Lung (tissue), 11 donors: ENCODE measurements at regions not wholly inside any gene's neighbourhood (a gene's known extent, or its start where the extent isn't known, plus 50 kb on each side); places are given as distances from the start of the nearest gene placed in this dataset.

ENCODE experiments used
- ATAC-seq: fragments of 200-7000 bp; cut with Tn5 transposase; one replicate; pipeline ENCODE4 v1.9.1; 2020; ENCODE audit warnings: moderate number of reproducible peaks; ENCODE audit not compliant: insufficient read depth, low FRiP score
- DNase-seq, 3 donors: peaks; one replicate each; pipeline ENCODE4 v3.0.0-alpha.2; 2013 to 2017
- H3K27ac ChIP-seq, 2 donors: one replicate each; pipeline ENCODE4 v1.5.1; 2013; ENCODE audit warnings: mild to moderate bottlenecking in 2 of 2, moderate library complexity in 2 of 2, control low read depth in 1 of 2, inconsistent platforms in 1 of 2, low read depth in 1 of 2, low read length in 1 of 2
- H3K27me3 ChIP-seq, 3 donors: one replicate each; pipeline ENCODE4 v1.5.1; 2013; ENCODE audit warnings: low read length in 2 of 3; ENCODE audit not compliant: control insufficient read depth in 3 of 3, insufficient read depth in 3 of 3
- H3K36me3 ChIP-seq, 4 donors: one replicate each; pipeline ENCODE4 v1.5.1; 2013; ENCODE audit warnings: low read length in 4 of 4, mild to moderate bottlenecking in 1 of 4, moderate library complexity in 1 of 4; ENCODE audit not compliant: control insufficient read depth in 4 of 4, insufficient read depth in 4 of 4
- H3K4me1 ChIP-seq, 5 donors: one replicate each; pipeline ENCODE4 v1.5.1; 2013; ENCODE audit warnings: low read length in 5 of 5, mild to moderate bottlenecking in 2 of 5, moderate library complexity in 1 of 5; ENCODE audit not compliant: control insufficient read depth in 5 of 5, insufficient read depth in 5 of 5
- H3K4me3 ChIP-seq: one replicate; pipeline ENCODE4 v1.5.1; 2013; ENCODE audit warnings: mild to moderate bottlenecking, control low read depth, moderate library complexity
- H3K9ac ChIP-seq, 2 donors: one replicate each; pipeline ENCODE4 v1.5.1; 2013; ENCODE audit warnings: low read length in 2 of 2, control low read depth in 1 of 2; ENCODE audit not compliant: insufficient read depth in 1 of 2
- H3K9me3 ChIP-seq, 4 donors: one replicate each; pipeline ENCODE4 v1.5.1; 2013; ENCODE audit warnings: low read length in 3 of 4, mild to moderate bottlenecking in 1 of 4, moderate library complexity in 1 of 4; ENCODE audit not compliant: control insufficient read depth in 4 of 4, insufficient read depth in 3 of 4
- CTCF ChIP-seq: IDR thresholded peaks from 2 replicates; pipeline ENCODE4 v1.5.1; 2012; ENCODE audit warnings: mild to moderate bottlenecking; ENCODE audit errors: control extremely low read depth, extremely low read depth
- WGBS, 2 donors: extraction: QIAGEN DNeasy Blood & Tissue Kit; methylation state at CpG; one replicate each; pipeline ENCODE4 v1.1.7; 2013; 5-methylcytosine and 5-hydroxymethylcytosine counted together
- donor health status: control.
- donor health status: control.
- donor health status: Bipolar disorder and iron deficiency.
- donor health status: healthy.
- donor health status: DM: yes; HTN: yes; CAD: no.

GRCh38 chr1:82894635-82895034 lies 1093.9 kb downstream of the ADGRL2 start:
- no peak overlapping the region for H3K9ac ChIP-seq
- no peak overlapping the region for H3K27ac ChIP-seq
- DNase-seq: no peak
- H3K4me3 ChIP-seq: no peak overlapping the region
- no peak for TF ChIP-seq CTCF
- H3K27me3 ChIP-seq: no peaks in the 10 kb centered on the region
- no peak for ATAC-seq
- WGBS, 2 donors: 78 to 92% methylated on average over 3 of the region's 3 CpGs
- no peaks in the 10 kb centered on the region for H3K36me3 ChIP-seq
- no peaks in the 10 kb centered on the region for H3K4me1 ChIP-seq
- H3K9me3 ChIP-seq: no peaks in the 10 kb centered on the region

- Histone ChIP-seq H3K4me3 (no peak overlapping the region), H3K4me1 (no peaks in the 10 kb centered on the region), H3K27me3 (no peaks in the 10 kb centered on the region), H3K36me3 (no peaks in the 10 kb centered on the region), H3K9ac (no peak overlapping the region), H3K27ac (no peak overlapping the region), H3K9me3 (no peaks in the 10 kb centered on the region)
- no peak for DNase-seq
- WGBS, 2 donors: 94 to 96% methylated on average over 5 of the region's 5 CpGs
- ATAC-seq: no peak
- TF ChIP-seq CTCF: no peak
Observed at GRCh38 chr1:82893712-82894470, 1093.2 kb downstream of the ADGRL2 start.

- no peaks in the 10 kb centered on the region for H3K27me3 ChIP-seq
- 79 to 82% methylated on average over 3 of the region's 3 CpGs for WGBS, 2 donors
Observed at GRCh38 chr1:82880506-82880905, 1079.8 kb downstream of the ADGRL2 start.

More at GRCh38 chr1:82880506-82880905, 1079.8 kb downstream of the ADGRL2 start:
- Histone ChIP-seq H3K9ac (no peak overlapping the region), H3K27ac (no peak overlapping the region), H3K36me3 (no peaks in the 10 kb centered on the region), H3K4me3 (no peak overlapping the region), H3K9me3 (no peaks in the 10 kb centered on the region), H3K4me1 (peaks cover 0 to 12% (median 0%) of the 10 kb centered on the region in 5 donors)
- ATAC-seq (no peak), DNase-seq (no peak)
- no peak for TF ChIP-seq CTCF
